BJ (cell line): ENCODE measurements at regions not wholly inside any gene's neighbourhood (a gene's known extent, or its start where the extent isn't known, plus 50 kb on each side); places are given as distances from the start of the nearest gene placed in this dataset.

Experiments used
- CTCF ChIA-PET: fragments of 350-600 bp; formaldehyde crosslinking; extraction: SDS; loops from one replicate; lab custom pipeline; 2021; ENCODE audit warnings: antibody characterized with exemption, inconsistent platforms; lab: Yijun Ruan, JAX
- POLR2A ChIA-PET: fragments of 300-600 bp; sonication (Branson Sonifier 250); formaldehyde crosslinking; extraction: SDS; loops from one replicate; lab custom pipeline; 2021; ENCODE audit warnings: antibody characterized with exemption; lab: Charles Lee
- DNase-seq: peaks from one replicate; pipeline ENCODE4 v3.0.0-alpha.2; 2011; ENCODE audit warnings: low read depth
- H3K27me3 ChIP-seq: 2 replicates; pipeline ENCODE4 v1.6.0; 2011; ENCODE audit warnings: low read length; ENCODE audit not compliant: control insufficient read depth, insufficient read depth
- H3K36me3 ChIP-seq: 2 replicates; pipeline ENCODE4 v1.5.1; 2011; ENCODE audit warnings: low read length; ENCODE audit not compliant: control insufficient read depth, insufficient read depth
- H3K4me3 ChIP-seq: 2 replicates; pipeline ENCODE4 v1.5.1; 2011; ENCODE audit warnings: low read depth, mild to moderate bottlenecking, control low read depth, low read length
- TF ChIP-seq, protein P1 (sequence below): IDR thresholded peaks from 2 replicates; pipeline ENCODE4 v1.5.1; 2011; ENCODE audit warnings: low read depth, mild to moderate bottlenecking, control low read depth, inconsistent platforms, low read length, moderate library complexity; ENCODE audit not compliant: insufficient read depth

DNA sequence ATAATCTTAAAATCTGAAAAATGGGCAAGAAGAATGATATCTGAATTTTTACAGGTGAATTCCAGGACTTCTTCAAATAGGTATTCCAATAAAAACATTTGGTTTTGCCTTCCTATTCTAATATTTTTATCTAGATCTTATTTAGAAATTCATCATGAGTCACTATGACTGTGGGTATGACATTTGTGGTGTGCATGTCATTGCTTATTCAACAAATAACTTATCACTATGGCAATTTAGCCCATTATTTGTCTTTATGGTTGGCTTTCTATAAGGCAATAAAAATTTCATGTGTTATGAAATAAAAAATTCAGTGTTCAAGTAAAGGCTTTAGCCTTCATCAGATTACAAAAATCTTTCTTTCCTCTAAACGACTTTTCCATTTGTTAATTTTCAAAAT is 1139.6 kb upstream of the NUDT12 start:
- POLR2A ChIA-PET = no interaction called here
- Histone ChIP-seq H3K27me3 (no peaks in the 10 kb centered on the region), H3K4me3 (no peak overlapping the region), H3K36me3 (no peaks in the 10 kb centered on the region)
- CTCF ChIA-PET = no interaction called here
- no peak for DNase-seq
- TF ChIP-seq, protein P1, sequence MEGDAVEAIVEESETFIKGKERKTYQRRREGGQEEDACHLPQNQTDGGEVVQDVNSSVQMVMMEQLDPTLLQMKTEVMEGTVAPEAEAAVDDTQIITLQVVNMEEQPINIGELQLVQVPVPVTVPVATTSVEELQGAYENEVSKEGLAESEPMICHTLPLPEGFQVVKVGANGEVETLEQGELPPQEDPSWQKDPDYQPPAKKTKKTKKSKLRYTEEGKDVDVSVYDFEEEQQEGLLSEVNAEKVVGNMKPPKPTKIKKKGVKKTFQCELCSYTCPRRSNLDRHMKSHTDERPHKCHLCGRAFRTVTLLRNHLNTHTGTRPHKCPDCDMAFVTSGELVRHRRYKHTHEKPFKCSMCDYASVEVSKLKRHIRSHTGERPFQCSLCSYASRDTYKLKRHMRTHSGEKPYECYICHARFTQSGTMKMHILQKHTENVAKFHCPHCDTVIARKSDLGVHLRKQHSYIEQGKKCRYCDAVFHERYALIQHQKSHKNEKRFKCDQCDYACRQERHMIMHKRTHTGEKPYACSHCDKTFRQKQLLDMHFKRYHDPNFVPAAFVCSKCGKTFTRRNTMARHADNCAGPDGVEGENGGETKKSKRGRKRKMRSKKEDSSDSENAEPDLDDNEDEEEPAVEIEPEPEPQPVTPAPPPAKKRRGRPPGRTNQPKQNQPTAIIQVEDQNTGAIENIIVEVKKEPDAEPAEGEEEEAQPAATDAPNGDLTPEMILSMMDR = no peak

DNA sequence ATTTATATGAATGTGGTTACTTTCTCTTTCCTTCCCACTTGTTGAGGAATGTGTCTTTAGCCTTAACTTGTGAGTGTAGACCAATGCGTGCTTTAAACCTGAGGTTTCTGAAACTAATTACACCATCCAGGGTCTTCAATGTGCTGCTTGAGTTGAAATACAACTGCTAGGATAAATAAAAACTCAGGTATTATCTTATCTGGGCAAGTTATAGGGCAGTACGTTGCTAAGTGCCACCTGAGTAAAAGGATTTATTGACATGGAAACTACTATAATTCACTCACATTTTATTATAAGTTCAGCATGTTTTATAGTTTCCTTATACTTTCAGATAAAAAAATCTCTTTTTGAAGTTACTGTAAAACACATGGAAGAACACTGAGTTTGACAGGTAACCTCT is 1136.8 kb upstream of the NUDT12 start:
- ChIA-PET POLR2A (no interaction called here), CTCF (no interaction called here)
- Histone ChIP-seq H3K4me3 (no peak overlapping the region), H3K36me3 (no peaks in the 10 kb centered on the region), H3K27me3 (no peaks in the 10 kb centered on the region)
- DNase-seq = no peak
- TF ChIP-seq, protein P1 = no peak

DNA sequence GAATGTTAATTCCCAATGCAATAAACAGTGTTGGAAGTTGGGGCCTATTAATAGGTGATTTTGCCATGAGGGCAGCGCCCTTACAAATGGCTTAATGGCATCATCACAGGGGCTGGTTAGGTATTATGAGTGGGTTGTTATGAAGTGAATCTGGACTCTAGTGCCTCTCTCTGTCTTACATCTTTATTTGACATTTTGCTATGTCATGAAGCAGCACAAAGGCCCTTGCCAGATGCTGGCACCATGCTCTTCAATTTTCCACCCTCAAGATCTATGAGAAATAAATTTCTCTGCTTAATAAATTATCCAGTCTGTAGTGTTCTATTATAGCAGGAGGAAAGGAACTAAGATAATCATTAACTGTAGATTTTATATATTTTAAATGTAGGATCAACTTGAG is 1098.7 kb upstream of the NUDT12 start:
- ChIA-PET CTCF (no interaction called here), POLR2A (no interaction called here)
- Histone ChIP-seq H3K27me3 (no peaks in the 10 kb centered on the region), H3K36me3 (no peaks in the 10 kb centered on the region), H3K4me3 (no peak overlapping the region)
- TF ChIP-seq, protein P1 = no peak
- no peak for DNase-seq

DNA sequence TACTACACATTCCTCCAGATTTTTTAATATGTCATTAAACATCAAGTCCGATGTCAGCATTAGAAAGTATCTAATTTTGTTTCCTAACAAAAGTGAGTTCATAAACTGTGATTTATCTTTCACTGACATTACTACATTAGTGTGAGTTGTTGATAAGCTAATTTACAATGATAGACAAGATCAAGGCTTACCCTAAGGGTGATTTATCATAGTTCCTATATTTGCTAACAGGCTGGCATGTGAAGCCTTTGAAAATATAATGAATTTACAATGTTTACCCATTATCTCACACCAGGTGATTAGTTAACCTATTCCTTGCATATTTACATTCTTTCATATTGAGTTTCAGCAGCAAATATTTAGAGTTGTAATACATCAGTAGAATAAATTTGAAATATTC is 1096.9 kb upstream of the NUDT12 start:
- H3K4me3 ChIP-seq = no peak overlapping the region
- POLR2A ChIA-PET = no interaction called here
- H3K36me3 ChIP-seq = no peaks in the 10 kb centered on the region
- TF ChIP-seq, protein P1 = no peak
- no peaks in the 10 kb centered on the region for H3K27me3 ChIP-seq
- DNase-seq = no peak
- CTCF ChIA-PET = no interaction called here

DNA sequence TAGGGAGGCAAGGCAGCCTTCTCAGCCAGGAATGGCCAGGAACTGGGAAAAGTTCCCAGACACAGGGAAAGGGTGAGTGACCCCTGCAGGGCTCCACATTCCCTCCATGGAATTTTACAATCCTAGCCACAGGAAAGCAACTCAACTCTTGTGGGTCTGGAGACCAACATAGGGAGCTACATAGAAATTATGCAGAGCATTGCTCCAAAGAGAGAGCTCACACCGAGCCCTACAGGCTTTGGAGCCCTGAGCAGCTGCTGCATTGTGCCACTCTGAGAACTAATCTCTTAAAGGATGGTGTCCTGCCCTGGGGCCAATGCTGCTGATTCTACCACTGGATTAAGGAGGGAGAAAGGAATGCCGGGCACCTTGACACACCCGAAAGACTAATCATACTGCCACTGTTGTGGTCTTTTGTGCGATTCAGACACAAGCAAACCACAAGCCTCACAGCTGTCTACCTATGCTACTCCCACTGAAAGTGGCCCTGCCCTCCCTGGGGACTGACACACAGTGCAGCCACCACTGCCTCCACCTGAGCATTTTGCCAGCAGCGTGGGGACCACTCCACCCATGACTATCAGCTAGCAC is 1089.8 kb upstream of the NUDT12 start:
- CTCF ChIA-PET = no interaction called here
- no peak overlapping the region for H3K4me3 ChIP-seq
- no peaks in the 10 kb centered on the region for H3K36me3 ChIP-seq
- no peak for DNase-seq
- H3K27me3 ChIP-seq = no peaks in the 10 kb centered on the region
- POLR2A ChIA-PET = no interaction called here
- TF ChIP-seq, protein P1 = no peak
